ENCODE measurements at regions not wholly inside any gene's neighbourhood (a gene's known extent, or its start where the extent isn't known, plus 50 kb on each side); places are given as distances from the start of the nearest gene placed in this dataset.

GRCh38 chr16:72473631-72474030, 301.7 kb upstream of the PMFBP1 start:
- no peak overlapping the region for H3K4me3 ChIP-seq
- intact Hi-C loops (cut with DNase I), result no loop called here
- WGBS, 2 donors, result 94 to 97% methylated on average over 1 of the region's 1 CpG
- H3K36me3 ChIP-seq, result no peaks in the 10 kb centered on the region
- H3K9me3 ChIP-seq, result no peaks in the 10 kb centered on the region
- H3K27me3 ChIP-seq, result no peaks in the 10 kb centered on the region
- no peak overlapping the region for H3K27ac ChIP-seq
- no peak for TF ChIP-seq EP300 (IDR thresholded peaks at IDR 0.05)
- no peak for TF ChIP-seq POLR2A (IDR thresholded peaks at IDR 0.05)
- TF ChIP-seq CTCF (IDR thresholded peaks at IDR 0.05), result no peak
- TF ChIP-seq POLR2AphosphoS5 (IDR thresholded peaks at IDR 0.05), result no peak
- no peaks in the 10 kb centered on the region for H3K4me1 ChIP-seq
- DNase-seq, result no peak

GRCh38 chr16:72471317-72471924, 299.5 kb upstream of the PMFBP1 start:
- no peak overlapping the region for H3K4me3 ChIP-seq
- 96 to 97% methylated on average over 12 of the region's 12 CpGs for WGBS, 2 donors
- no peak for DNase-seq
- no peaks in the 10 kb centered on the region for H3K27me3 ChIP-seq
- H3K9me3 ChIP-seq, result no peaks in the 10 kb centered on the region
- H3K4me1 ChIP-seq, result no peaks in the 10 kb centered on the region
- TF ChIP-seq EP300 (IDR thresholded peaks at IDR 0.05) (no peak), CTCF (IDR thresholded peaks at IDR 0.05) (no peak), POLR2A (IDR thresholded peaks at IDR 0.05) (no peak), POLR2AphosphoS5 (IDR thresholded peaks at IDR 0.05) (no peak)
- H3K36me3 ChIP-seq, result no peaks in the 10 kb centered on the region
- intact Hi-C loops (cut with DNase I), result no loop called here
- no peak overlapping the region for H3K27ac ChIP-seq

- intact Hi-C loops (cut with DNase I), result no loop called here
- TF ChIP-seq POLR2A (IDR thresholded peaks at IDR 0.05) (no peak), POLR2AphosphoS5 (IDR thresholded peaks at IDR 0.05) (no peak), CTCF (IDR thresholded peaks at IDR 0.05) (no peak), EP300 (IDR thresholded peaks at IDR 0.05) (no peak)
- no peak for DNase-seq
- H3K4me1 ChIP-seq, result no peaks in the 10 kb centered on the region
- no peaks in the 10 kb centered on the region for H3K9me3 ChIP-seq
- H3K27me3 ChIP-seq, result no peaks in the 10 kb centered on the region
- WGBS, 2 donors, result 92 to 94% methylated on average over 4 of the region's 4 CpGs
- H3K27ac ChIP-seq, result no peak overlapping the region
- H3K36me3 ChIP-seq, result no peaks in the 10 kb centered on the region
- H3K4me3 ChIP-seq, result no peak overlapping the region
Measured at GRCh38 chr16:72470541-72470940, 298.6 kb upstream of the PMFBP1 start.

DNA sequence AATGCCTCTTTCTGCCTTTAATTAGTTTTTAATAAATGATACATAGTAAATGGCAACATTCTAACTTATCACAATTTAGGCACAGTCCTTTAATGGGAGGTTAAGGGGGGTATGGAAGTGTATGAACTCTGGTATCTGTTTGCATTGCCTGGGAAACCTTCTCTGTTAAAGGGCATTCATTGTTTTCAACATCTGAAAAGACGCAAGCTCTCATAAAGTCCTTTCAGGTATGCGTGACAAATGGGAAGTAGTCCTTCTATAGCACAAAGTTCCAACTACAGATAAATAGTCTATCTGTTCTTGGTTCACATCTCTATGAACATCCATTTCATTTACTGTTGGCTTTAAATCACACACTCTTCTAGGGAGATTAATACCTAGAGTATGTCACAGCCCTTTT, 298.0 kb upstream of the PMFBP1 start:
- intact Hi-C loops (cut with DNase I), result loop anchor here (5.0 to 10.0 kb wide), 2 partner anchors 228 to 345 kb away; no protein-coding TSS in a partner anchor
- Histone ChIP-seq H3K9me3 (no peaks in the 10 kb centered on the region), H3K27me3 (no peaks in the 10 kb centered on the region), H3K4me3 (no peak overlapping the region), H3K36me3 (no peaks in the 10 kb centered on the region), H3K27ac (no peak overlapping the region), H3K4me1 (no peaks in the 10 kb centered on the region)
- no peak for TF ChIP-seq POLR2A (IDR thresholded peaks at IDR 0.05)
- no peak for TF ChIP-seq EP300 (IDR thresholded peaks at IDR 0.05)
- TF ChIP-seq POLR2AphosphoS5 (IDR thresholded peaks at IDR 0.05), result no peak
- TF ChIP-seq CTCF (IDR thresholded peaks at IDR 0.05), result no peak
- no peak for DNase-seq
- WGBS, 2 donors, result 89 to 94% methylated on average over 2 of the region's 2 CpGs

DNA sequence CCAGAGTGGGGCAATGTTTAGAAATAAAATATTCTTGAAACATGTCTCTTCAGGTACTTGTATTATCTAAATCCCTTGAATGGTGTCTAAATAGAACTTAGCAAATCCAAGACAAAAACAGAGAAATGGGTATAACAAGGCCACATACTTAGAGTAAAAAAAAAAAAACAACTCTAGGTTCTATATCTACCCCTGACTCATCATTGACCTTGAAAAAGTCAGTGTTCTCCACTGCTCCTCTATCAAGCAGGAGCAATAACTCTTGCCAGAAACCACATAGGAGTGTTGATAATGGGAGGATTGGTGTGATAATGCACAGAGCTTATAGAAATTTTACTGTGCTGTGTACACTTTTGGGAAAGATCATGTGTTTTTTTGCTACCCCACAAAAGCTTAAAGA, 296.6 kb upstream of the PMFBP1 start:
- Histone ChIP-seq H3K36me3 (no peaks in the 10 kb centered on the region), H3K27ac (no peak overlapping the region), H3K4me3 (no peak overlapping the region), H3K4me1 (no peaks in the 10 kb centered on the region), H3K27me3 (no peaks in the 10 kb centered on the region), H3K9me3 (no peaks in the 10 kb centered on the region)
- intact Hi-C loops (cut with DNase I), result loop anchor here (5.0 to 10.0 kb wide), 2 partner anchors 226 to 344 kb away; no protein-coding TSS in a partner anchor
- no peak for TF ChIP-seq POLR2AphosphoS5 (IDR thresholded peaks at IDR 0.05)
- TF ChIP-seq CTCF (IDR thresholded peaks at IDR 0.05), result no peak
- no peak for TF ChIP-seq POLR2A (IDR thresholded peaks at IDR 0.05)
- TF ChIP-seq EP300 (IDR thresholded peaks at IDR 0.05), result no peak
- no peak for DNase-seq

Data from sigmoid colon (tissue), 6 donors.